HG02642 (cell line): ENCODE measurements at regions not wholly inside any gene's neighbourhood (a gene's known extent, or its start where the extent isn't known, plus 50 kb on each side); places are given as distances from the start of the nearest gene placed in this dataset.
"Not testable (repeated sequence)": the region's sequence is repeated elsewhere in the genome, so short reads cannot be mapped to it uniquely, and the experiment has no call there.

Experiments
- ATAC-seq: cut with Tn5 transposase; IDR thresholded peaks from one replicate; pipeline ENCODE4 v1.9.1; 2021; ENCODE audit warnings: mild to moderate bottlenecking; ENCODE audit not compliant: unreplicated experiment, poor library complexity

- no peak for ATAC-seq
Measured at GRCh38 chr3:62926494-62926893, 51.3 kb upstream of the CADPS start.

DNA sequence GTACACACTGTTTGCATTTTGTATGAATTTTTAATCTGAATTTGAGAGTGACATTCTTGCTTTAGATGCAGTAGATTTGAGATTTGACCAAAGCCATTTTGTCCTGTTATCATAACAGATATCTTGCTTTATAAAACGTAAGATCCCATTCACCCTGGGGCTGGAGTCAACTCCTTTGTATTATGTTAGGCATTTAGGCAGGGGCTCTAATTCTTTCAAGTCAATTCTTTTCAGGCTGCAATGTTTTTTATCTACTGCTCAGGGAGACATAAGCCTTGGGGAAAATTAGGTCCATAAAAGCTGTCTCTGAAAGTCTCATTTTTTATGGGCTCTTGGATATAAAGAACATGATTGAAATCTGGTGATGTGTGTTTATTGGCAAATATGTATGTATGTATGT lies 53.0 kb upstream of the CADPS start:
- no peak for ATAC-seq

- no peak for ATAC-seq
Measured at GRCh38 chr3:62929771-62930170, 54.6 kb upstream of the CADPS start.

- ATAC-seq: no peak
Measured at GRCh38 chr3:62935793-62936192, 60.6 kb upstream of the CADPS start.

DNA sequence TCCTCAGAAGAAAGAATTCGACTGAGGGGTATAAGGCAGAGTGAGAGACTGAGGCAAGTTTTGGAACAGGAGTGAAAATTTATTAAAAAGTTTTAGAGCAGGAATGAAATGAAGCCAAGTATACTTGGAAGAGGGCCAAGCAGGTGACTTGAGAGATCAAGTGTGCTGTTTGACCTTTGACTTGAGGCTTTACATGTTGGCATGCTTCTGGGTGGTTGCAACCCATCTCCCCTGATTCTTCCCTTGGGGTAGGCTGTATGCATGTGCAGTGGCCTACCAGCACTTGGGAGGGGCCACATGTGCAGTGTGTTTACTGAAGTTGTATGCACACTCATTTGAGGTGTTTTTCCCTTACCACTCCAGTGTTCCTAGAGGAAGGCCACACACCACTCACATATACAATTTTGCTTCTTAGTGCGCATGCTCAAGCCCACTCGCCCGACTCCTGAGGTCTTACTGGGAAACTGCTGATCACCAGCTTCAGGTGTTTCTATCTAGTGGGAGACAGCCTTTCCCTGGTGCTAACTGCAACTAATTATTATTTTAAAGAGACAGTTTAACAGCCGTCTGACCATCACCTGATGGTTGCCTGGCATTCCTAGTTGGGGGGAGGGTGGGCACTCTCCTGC lies 61.5 kb upstream of the CADPS start:
- ATAC-seq: no peak

GRCh38 chr3:62938583-62938982 lies 63.4 kb upstream of the CADPS start:
- ATAC-seq: no peak

DNA sequence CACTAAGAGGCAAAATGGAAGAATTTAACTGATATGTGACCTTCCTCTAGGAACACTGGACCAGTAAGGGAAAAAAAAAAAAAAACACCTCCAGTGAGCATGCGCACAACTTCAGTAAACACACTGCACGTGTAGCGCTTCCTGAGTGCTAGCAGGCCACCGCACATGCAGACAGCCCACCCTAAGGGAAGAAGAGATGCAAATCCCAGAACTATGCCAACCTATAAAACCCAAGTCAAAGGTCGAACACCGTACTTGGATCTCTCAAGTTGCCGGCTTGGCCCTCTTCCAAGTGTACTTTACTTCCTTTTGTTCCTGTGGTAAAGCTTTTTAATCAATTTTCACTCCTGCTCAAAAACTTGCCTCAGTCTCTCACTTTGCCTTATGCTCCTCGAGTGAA lies 64.5 kb upstream of the CADPS start:
- no peak for ATAC-seq

- ATAC-seq: no peak
Measured at GRCh38 chr3:62940771-62941563, 65.8 kb upstream of the CADPS start.

GRCh38 chr3:62942227-62942626 lies 67.0 kb upstream of the CADPS start:
- ATAC-seq: no peak

GRCh38 chr3:62942764-62943163 lies 67.5 kb upstream of the CADPS start:
- ATAC-seq: no peak

GRCh38 chr3:62948921-62949320 lies 73.7 kb upstream of the CADPS start:
- no peak for ATAC-seq

GRCh38 chr3:62950210-62950609 lies 75.0 kb upstream of the CADPS start:
- ATAC-seq: no peak

DNA sequence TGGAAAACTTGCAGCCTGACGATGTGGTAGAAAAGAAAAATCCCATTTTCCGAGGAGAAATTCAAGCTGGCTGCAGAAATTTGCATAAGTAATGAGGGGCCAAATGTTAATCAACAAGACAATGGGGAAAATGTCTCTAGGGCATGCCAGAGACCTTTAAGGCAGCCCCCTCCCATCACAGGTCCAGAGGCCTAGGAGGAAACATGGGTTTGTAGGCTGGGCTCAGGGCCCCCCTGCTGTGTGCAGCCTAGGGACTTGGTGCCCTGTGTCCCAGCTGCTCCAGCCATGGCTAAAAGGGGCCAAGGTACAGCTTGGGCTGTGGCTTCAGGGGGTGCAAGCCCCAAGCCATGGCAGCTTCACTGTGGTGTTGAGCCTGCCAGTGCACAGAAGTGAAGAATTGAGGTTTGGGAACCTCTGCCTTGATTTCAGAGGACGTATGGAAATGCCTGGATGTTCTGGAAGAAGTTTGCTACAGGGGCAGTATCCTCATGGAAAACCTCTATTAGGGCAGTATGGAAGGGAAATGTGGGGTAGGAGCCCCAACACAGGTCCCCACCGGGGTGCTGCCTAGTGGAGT lies 75.9 kb upstream of the CADPS start:
- no peak for ATAC-seq

GRCh38 chr3:62951880-62952279 lies 76.7 kb upstream of the CADPS start:
- ATAC-seq: not testable (repeated sequence)

GRCh38 chr3:62954580-62954979 lies 79.4 kb upstream of the CADPS start:
- ATAC-seq: peak; percentile 75

- ATAC-seq: no peak
Measured at GRCh38 chr3:62955126-62955525, 79.9 kb upstream of the CADPS start.

DNA sequence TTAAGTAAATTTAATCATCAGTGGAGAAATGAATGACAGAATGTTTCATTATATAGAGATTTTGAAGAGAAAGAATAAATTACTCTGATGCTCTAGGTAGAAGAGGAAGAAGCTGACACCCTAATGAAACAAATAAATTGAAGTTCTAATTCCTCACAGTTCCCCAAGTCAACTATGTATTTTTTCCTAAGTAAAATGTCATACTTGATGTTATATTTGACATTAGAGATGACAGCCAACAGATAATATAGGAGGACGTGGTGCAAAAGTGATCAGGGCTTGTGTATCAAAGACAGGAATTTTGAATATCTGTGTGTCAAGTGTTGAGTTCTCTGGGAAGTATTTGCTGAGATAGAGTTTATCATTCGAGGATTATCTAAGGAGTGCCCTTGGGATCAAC lies 81.2 kb upstream of the CADPS start:
- no peak for ATAC-seq

DNA sequence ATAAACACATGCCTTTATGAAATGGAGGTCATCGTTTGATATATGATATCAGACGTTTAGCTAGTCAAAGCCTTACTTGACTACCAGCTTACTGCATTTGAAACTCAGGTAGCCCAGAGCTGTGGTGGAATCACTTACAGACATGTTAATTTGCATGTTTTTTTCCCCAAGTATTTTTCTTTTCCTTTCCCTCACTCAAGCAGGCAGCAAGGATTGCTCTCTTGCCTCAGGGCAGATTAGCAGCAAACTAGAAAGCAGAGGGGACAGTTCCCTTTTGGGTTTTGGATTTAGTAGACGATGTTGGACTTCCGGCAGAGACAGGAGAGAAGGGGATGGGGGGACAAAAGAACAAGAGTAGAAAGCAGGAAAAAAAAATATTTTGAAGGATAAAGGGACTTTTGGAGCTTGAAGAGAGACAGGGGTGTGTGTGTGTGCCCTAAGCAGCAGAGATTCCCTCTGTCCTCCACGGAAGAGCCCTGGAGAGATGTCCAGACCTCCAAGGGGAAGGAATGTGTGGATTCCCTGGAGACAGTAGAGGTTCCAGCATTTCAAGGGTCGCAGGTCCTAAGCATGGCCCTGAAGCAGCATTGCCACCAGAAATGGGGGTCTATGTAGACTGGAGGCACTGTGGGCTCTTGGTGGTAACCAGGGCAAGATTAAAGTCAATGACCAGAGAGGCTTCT lies 86.8 kb upstream of the CADPS start:
- ATAC-seq: no peak

- ATAC-seq: no peak
Measured at GRCh38 chr3:62962714-62963113, 87.5 kb upstream of the CADPS start.

GRCh38 chr3:62965311-62965710 lies 90.1 kb upstream of the CADPS start:
- no peak for ATAC-seq

- ATAC-seq: no peak
Measured at GRCh38 chr3:62968128-62968527, 92.9 kb upstream of the CADPS start.
